Tibial nerve (tissue), 4 donors: ENCODE measurements at regions not wholly inside any gene's neighbourhood (a gene's known extent, or its start where the extent isn't known, plus 50 kb on each side); places are given as distances from the start of the nearest gene placed in this dataset.

Source experiments
- DNase-seq, 2 donors: peaks; one replicate each; pipeline ENCODE4 v3.0.0-alpha.2; 2019; ENCODE audit warnings: low spot score in 2 of 2
- H3K27ac ChIP-seq, 4 donors: fragments of 200-600 bp; sonication (generic) in 3 of 4; one replicate each; pipeline ENCODE4 v1.5.1; 2017 to 2019; ENCODE audit warnings: mild to moderate bottlenecking in 1 of 4
- H3K27me3 ChIP-seq, 2 donors: fragments of 200-600 bp; sonication (generic) in 1 of 2; one replicate each; pipeline versions ENCODE4 v1.5.1 to v1.6.0; 2017 to 2019
- H3K36me3 ChIP-seq, 3 donors: fragments of 200-600 bp; sonication (generic); one replicate each; pipeline ENCODE4 v1.5.1; 2018 to 2019
- H3K4me1 ChIP-seq, 4 donors: fragments of 200-600 bp; sonication (generic) in 3 of 4; one replicate each; pipeline ENCODE4 v1.5.1; 2017 to 2019
- H3K4me3 ChIP-seq, 4 donors: fragments of 200-600 bp; sonication (generic) in 3 of 4; one replicate each; pipeline ENCODE4 v1.5.1; 2017 to 2019; ENCODE audit warnings: mild to moderate bottlenecking in 1 of 4, moderate library complexity in 1 of 4
- H3K9me3 ChIP-seq, 4 donors: fragments of 200-600 bp; sonication (generic) in 3 of 4; one replicate each; pipeline ENCODE4 v1.5.1; 2017 to 2019
- EP300 ChIP-seq, 2 donors: sonication (generic); formaldehyde crosslinking; IDR thresholded peaks; one replicate each; pipeline ENCODE4 v1.6.1; 2017; ENCODE audit warnings: antibody characterized with exemption in 2 of 2, mild to moderate bottlenecking in 1 of 2
- POLR2A ChIP-seq, 2 donors: fragments of 450-650 bp; IDR thresholded peaks; one replicate each; pipeline ENCODE4 v1.6.1; 2017; ENCODE audit warnings: antibody characterized with exemption in 2 of 2, mild to moderate bottlenecking in 2 of 2, moderate library complexity in 2 of 2
- WGBS, 2 donors: methylation state at CpG; one replicate each; pipeline ENCODE4 v1.1.5; 2018; 5-methylcytosine and 5-hydroxymethylcytosine counted together
- TF ChIP-seq, protein P1 (sequence below), 5 experiments: fragments of 200-600 bp in 3 of 5; fragments of 450-650 bp in 2 of 5; sonication (generic) in 3 of 5; IDR thresholded peaks; one replicate each; pipeline ENCODE4 v1.5.1; 2016 to 2019; ENCODE audit warnings: antibody characterized with exemption in 5 of 5, mild to moderate bottlenecking in 3 of 5, moderate library complexity in 2 of 5

DNA sequence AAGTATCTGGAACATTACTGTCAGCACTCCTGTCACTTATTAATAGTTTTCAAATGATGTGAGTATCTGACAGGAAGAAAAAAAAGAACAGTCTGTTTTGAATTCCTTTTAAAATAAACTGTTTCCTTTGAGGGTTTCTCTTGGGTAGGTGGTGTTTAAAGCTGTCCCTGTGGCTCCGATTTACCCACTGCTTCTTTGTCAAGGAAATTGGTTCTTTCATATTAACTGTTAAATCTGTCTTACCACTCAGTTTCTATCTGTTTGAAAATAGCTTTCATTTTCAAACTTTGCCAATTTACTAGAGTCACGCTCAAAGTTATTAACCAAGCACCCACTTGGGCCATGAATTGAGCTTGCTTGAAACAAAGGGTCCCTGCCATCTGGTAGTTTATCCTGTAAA is 614.6 kb upstream of the NXPH2 start:
- 59 to 74% methylated on average over 2 of the region's 2 CpGs for WGBS, 2 donors
- no peak overlapping the region for H3K4me3 ChIP-seq
- no peak for DNase-seq
- H3K4me1 ChIP-seq = no peaks in the 10 kb centered on the region
- H3K36me3 ChIP-seq = no peaks in the 10 kb centered on the region
- H3K27me3 ChIP-seq = no peaks in the 10 kb centered on the region
- no peak overlapping the region for H3K27ac ChIP-seq
- H3K9me3 ChIP-seq = no peaks in the 10 kb centered on the region
- no peak for TF ChIP-seq EP300 (IDR thresholded peaks at IDR 0.05)
- no peak for TF ChIP-seq POLR2A (IDR thresholded peaks at IDR 0.05)
- TF ChIP-seq, protein P1, sequence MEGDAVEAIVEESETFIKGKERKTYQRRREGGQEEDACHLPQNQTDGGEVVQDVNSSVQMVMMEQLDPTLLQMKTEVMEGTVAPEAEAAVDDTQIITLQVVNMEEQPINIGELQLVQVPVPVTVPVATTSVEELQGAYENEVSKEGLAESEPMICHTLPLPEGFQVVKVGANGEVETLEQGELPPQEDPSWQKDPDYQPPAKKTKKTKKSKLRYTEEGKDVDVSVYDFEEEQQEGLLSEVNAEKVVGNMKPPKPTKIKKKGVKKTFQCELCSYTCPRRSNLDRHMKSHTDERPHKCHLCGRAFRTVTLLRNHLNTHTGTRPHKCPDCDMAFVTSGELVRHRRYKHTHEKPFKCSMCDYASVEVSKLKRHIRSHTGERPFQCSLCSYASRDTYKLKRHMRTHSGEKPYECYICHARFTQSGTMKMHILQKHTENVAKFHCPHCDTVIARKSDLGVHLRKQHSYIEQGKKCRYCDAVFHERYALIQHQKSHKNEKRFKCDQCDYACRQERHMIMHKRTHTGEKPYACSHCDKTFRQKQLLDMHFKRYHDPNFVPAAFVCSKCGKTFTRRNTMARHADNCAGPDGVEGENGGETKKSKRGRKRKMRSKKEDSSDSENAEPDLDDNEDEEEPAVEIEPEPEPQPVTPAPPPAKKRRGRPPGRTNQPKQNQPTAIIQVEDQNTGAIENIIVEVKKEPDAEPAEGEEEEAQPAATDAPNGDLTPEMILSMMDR (IDR thresholded peaks at IDR 0.05) = no peak

DNA sequence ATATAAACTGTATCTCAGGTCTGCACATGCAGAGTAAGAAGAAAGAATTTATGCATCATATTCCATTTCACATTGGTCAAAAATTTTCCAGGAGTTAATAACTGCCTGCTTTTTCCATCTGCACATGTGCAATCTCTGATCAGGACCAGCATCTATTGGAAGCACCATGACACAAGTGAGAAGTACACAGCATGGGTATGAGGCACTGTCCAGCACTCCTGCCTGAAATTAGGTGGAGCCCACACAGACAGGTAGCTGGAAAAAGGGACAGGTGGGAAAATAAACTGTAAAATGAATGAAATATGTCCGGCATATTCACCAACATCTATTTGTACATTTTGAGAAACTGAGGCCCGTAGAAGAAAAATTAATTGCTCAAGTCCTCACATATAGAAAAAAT is 609.2 kb upstream of the NXPH2 start:
- no peak for TF ChIP-seq EP300 (IDR thresholded peaks at IDR 0.05)
- TF ChIP-seq, protein P1 (IDR thresholded peaks at IDR 0.05) = no peak
- no peak for TF ChIP-seq POLR2A (IDR thresholded peaks at IDR 0.05)
- Histone ChIP-seq H3K4me1 (no peaks in the 10 kb centered on the region), H3K27me3 (no peaks in the 10 kb centered on the region), H3K9me3 (no peaks in the 10 kb centered on the region), H3K36me3 (no peaks in the 10 kb centered on the region), H3K27ac (no peak overlapping the region), H3K4me3 (no peak overlapping the region)
- DNase-seq = no peak
- WGBS, 2 donors = 89 to 92% methylated on average over 2 of the region's 2 CpGs

DNA sequence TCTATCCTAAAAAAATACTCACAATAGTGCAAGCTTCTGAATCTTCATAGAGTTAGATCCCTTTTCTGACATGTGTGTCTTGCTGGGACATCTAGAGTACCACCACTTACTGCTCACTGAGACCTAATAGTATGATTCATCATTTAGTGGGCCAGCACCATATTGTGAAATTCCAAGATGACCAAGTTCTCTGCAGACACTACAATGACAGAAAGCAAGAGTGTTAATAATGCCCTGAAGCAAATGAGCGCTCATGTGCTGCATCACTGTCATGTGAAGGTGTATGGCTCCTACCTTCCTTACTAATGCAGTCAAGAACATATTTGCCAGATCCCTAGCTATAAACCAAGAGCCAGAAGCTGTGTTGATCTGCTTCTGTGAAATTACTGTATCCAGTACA is 606.2 kb upstream of the NXPH2 start:
- TF ChIP-seq POLR2A (IDR thresholded peaks at IDR 0.05) (no peak), EP300 (IDR thresholded peaks at IDR 0.05) (no peak)
- TF ChIP-seq, protein P1 (IDR thresholded peaks at IDR 0.05) = no peak
- 95 to 100% methylated on average over 1 of the region's 1 CpG for WGBS, 2 donors

DNA sequence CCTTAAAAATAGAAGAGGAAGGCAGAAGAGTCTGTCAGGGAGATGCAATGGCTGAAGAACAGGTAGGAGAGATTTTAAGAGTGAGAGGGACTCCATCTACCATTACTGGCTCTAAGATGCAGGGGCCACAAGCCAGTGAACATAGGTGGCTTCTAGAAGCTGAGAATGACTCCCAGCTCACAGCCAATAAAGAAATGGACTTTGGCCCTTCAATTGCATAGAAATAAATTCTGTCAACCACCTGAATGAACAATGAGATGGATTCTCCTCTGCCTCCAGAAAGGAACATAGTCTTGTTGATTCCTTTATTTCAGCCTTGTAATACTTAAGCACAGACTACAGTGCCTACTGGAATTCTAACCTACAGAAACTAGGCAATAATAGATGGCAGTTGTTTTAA is 603.3 kb upstream of the NXPH2 start:
- no peak overlapping the region for H3K4me3 ChIP-seq

More for the DNA sequence above, 606.2 kb upstream of the NXPH2 start:
- Histone ChIP-seq H3K27ac (no peak overlapping the region), H3K9me3 (no peaks in the 10 kb centered on the region), H3K27me3 (no peaks in the 10 kb centered on the region), H3K4me3 (no peak overlapping the region), H3K4me1 (no peaks in the 10 kb centered on the region), H3K36me3 (no peaks in the 10 kb centered on the region)
- DNase-seq = no peak

DNA sequence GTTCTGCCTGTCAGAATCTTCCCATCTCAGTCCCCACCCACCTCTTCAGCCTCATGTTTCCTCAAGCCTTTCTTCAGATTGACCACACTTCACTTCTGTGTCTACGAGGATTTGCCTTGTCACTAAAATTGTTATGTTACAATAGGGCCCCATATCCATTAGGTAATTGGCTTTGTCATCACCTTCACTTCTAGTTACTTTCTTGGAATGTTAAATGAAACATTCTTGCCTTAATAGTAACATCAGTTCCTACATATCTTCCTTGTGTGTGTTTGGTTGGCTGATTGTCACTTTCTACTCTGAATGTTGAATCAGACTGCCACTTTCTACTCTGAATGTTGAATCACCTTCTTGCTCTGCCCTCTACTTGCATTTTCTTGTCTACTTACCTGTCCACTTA is 599.9 kb upstream of the NXPH2 start:
- H3K27me3 ChIP-seq = no peaks in the 10 kb centered on the region
- H3K9me3 ChIP-seq = no peaks in the 10 kb centered on the region
- no peak for DNase-seq
- no peak for TF ChIP-seq POLR2A (IDR thresholded peaks at IDR 0.05)
- TF ChIP-seq EP300 (IDR thresholded peaks at IDR 0.05) = no peak
- TF ChIP-seq, protein P1 (IDR thresholded peaks at IDR 0.05) = no peak
- no peaks in the 10 kb centered on the region for H3K4me1 ChIP-seq
- no peaks in the 10 kb centered on the region for H3K36me3 ChIP-seq
- H3K27ac ChIP-seq = no peak overlapping the region
- no peak overlapping the region for H3K4me3 ChIP-seq
- WGBS, 2 donors = 83 to 86% methylated on average over 1 of the region's 1 CpG

More for the DNA sequence above, 603.3 kb upstream of the NXPH2 start:
- Histone ChIP-seq H3K27me3 (no peaks in the 10 kb centered on the region), H3K36me3 (no peaks in the 10 kb centered on the region), H3K9me3 (no peaks in the 10 kb centered on the region), H3K4me1 (no peaks in the 10 kb centered on the region), H3K27ac (no peak overlapping the region)
- TF ChIP-seq EP300 (IDR thresholded peaks at IDR 0.05) (no peak), POLR2A (IDR thresholded peaks at IDR 0.05) (no peak)
- TF ChIP-seq, protein P1 (IDR thresholded peaks at IDR 0.05) = no peak
- no peak for DNase-seq
